ENCODE measurements at regions not wholly inside any gene's neighbourhood (a gene's known extent, or its start where the extent isn't known, plus 50 kb on each side); places are given as distances from the start of the nearest gene placed in this dataset.
"Not testable (repeated sequence)": the region's sequence is repeated elsewhere in the genome, so short reads cannot be mapped to it uniquely, and the experiment has no call there.

DNA sequence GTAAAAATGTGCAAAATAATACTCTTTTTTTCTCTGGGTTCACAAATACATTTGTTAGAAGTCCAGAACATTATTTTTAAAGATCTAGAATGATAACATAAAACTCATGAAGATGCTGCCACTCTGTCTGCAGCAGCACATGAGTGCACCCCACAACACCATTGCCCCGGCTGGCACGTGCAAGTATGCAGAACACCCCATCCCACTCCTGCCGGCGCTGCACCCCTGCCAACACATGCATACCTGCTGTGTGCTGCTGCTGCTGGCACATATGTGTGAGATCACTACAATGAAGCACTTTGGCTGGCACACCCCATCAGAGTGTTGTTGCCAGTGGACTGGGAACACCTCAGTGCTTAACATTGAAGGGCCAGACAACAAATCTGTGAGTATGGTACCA lies 129.1 kb downstream of the CCT8L2 start:
- DNase-seq (ENCODE audit: low read depth in 6 of 9, low spot score in 9 of 9) = not testable (repeated sequence)
- 91% methylated on average over 4 of the region's 4 CpGs for WGBS

DNA sequence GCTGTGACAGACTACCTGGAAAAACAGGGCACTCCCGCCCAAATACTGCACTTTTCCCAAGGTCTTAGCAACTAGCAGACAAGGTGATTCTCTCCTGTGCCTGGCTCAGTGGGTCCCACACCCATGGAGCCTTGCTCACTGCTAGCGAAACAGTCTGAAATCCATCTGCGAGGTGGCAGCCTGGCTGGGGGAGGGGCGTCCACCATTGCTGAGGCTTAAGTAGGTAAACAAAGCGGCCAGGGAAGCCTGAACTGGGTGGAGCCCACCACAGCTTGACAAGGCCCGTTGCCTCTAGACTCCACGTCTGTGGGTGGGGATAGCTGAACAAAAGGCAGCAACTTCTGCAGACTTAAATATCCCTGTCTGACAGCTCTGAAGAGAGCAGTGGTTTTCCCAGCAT lies 145.2 kb downstream of the CCT8L2 start:
- not testable (repeated sequence) for H3K4me1 ChIP-seq (ENCODE audit: control insufficient read depth in 2 of 2, insufficient read depth in 2 of 2, low read length in 2 of 2)

More for the DNA sequence above, 129.1 kb downstream of the CCT8L2 start:
- H3K36me3 ChIP-seq (ENCODE audit: control insufficient read depth in 2 of 2, insufficient read depth in 2 of 2, low read length in 1 of 2); H3K4me3 ChIP-seq (ENCODE audit: low read length in 2 of 2); H3K4me1 ChIP-seq (ENCODE audit: control insufficient read depth in 2 of 2, insufficient read depth in 2 of 2, low read length in 2 of 2); H3K27me3 ChIP-seq (ENCODE audit: control insufficient read depth in 2 of 2, insufficient read depth in 1 of 2, low read length in 1 of 2); H3K27ac ChIP-seq (ENCODE audit: low read depth in 1 of 2, low read length in 1 of 2); H3K9me3 ChIP-seq (ENCODE audit: control insufficient read depth in 2 of 2, insufficient read depth in 1 of 2, low read length in 1 of 2): not testable (repeated sequence)

GRCh38 chr22:16446755-16447440 lies 145.7 kb downstream of the CCT8L2 start:
- not testable (repeated sequence) for H3K27me3 ChIP-seq (ENCODE audit: control insufficient read depth in 2 of 2, insufficient read depth in 1 of 2, low read length in 1 of 2); H3K9me3 ChIP-seq (ENCODE audit: control insufficient read depth in 2 of 2, insufficient read depth in 1 of 2, low read length in 1 of 2); H3K4me1 ChIP-seq (ENCODE audit: control insufficient read depth in 2 of 2, insufficient read depth in 2 of 2, low read length in 2 of 2); H3K27ac ChIP-seq (ENCODE audit: low read depth in 1 of 2, low read length in 1 of 2); H3K4me3 ChIP-seq (ENCODE audit: low read length in 2 of 2); DNase-seq (ENCODE audit: low read depth in 6 of 9, low spot score in 9 of 9); H3K36me3 ChIP-seq (ENCODE audit: control insufficient read depth in 2 of 2, insufficient read depth in 2 of 2, low read length in 1 of 2)
- WGBS = 75% methylated on average over 6 of the region's 6 CpGs

More for the DNA sequence above, 145.2 kb downstream of the CCT8L2 start:
- H3K9me3 ChIP-seq (ENCODE audit: control insufficient read depth in 2 of 2, insufficient read depth in 1 of 2, low read length in 1 of 2); H3K27ac ChIP-seq (ENCODE audit: low read depth in 1 of 2, low read length in 1 of 2); H3K27me3 ChIP-seq (ENCODE audit: control insufficient read depth in 2 of 2, insufficient read depth in 1 of 2, low read length in 1 of 2); H3K36me3 ChIP-seq (ENCODE audit: control insufficient read depth in 2 of 2, insufficient read depth in 2 of 2, low read length in 1 of 2); H3K4me3 ChIP-seq (ENCODE audit: low read length in 2 of 2); DNase-seq (ENCODE audit: low read depth in 6 of 9, low spot score in 9 of 9): not testable (repeated sequence)
- 66% methylated on average over 7 of the region's 7 CpGs for WGBS

- H3K9me3 ChIP-seq (ENCODE audit: control insufficient read depth in 2 of 2, insufficient read depth in 1 of 2, low read length in 1 of 2); H3K4me3 ChIP-seq (ENCODE audit: low read length in 2 of 2); H3K27ac ChIP-seq (ENCODE audit: low read depth in 1 of 2, low read length in 1 of 2); H3K27me3 ChIP-seq (ENCODE audit: control insufficient read depth in 2 of 2, insufficient read depth in 1 of 2, low read length in 1 of 2); H3K36me3 ChIP-seq (ENCODE audit: control insufficient read depth in 2 of 2, insufficient read depth in 2 of 2, low read length in 1 of 2); DNase-seq (ENCODE audit: low read depth in 6 of 9, low spot score in 9 of 9); H3K4me1 ChIP-seq (ENCODE audit: control insufficient read depth in 2 of 2, insufficient read depth in 2 of 2, low read length in 2 of 2): not testable (repeated sequence)
- 16% methylated on average over 1 of the region's 1 CpG for WGBS
These were observed 151.6 kb downstream of the CCT8L2 start for GRCh38 chr22:16441014-16441413.

DNA sequence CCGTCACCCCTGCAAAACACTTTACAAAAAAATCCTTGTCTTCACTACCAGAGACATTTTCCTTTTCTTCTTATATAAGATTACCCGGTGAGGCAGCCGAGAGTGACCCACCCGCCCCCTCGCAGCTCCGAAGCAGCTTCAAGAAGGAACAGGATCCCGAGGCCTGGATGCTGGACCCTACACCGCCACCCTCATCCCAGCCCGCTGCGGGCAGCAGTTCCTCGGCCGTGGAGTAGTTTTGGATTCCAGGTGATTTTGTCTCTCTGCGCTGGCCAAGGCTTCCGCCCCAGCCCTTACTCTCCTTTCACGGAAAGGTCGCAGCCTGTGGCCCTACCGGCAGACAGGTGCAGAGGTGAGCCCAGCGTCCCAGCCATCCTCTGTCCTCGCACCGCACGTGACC lies 169.1 kb downstream of the CCT8L2 start:
- not testable (repeated sequence) for H3K9me3 ChIP-seq (ENCODE audit: control insufficient read depth in 2 of 2, insufficient read depth in 1 of 2, low read length in 1 of 2); DNase-seq (ENCODE audit: low read depth in 6 of 9, low spot score in 9 of 9); H3K4me1 ChIP-seq (ENCODE audit: control insufficient read depth in 2 of 2, insufficient read depth in 2 of 2, low read length in 2 of 2); H3K4me3 ChIP-seq (ENCODE audit: low read length in 2 of 2); H3K27ac ChIP-seq (ENCODE audit: low read depth in 1 of 2, low read length in 1 of 2); H3K27me3 ChIP-seq (ENCODE audit: control insufficient read depth in 2 of 2, insufficient read depth in 1 of 2, low read length in 1 of 2); H3K36me3 ChIP-seq (ENCODE audit: control insufficient read depth in 2 of 2, insufficient read depth in 2 of 2, low read length in 1 of 2)
- 87% methylated on average over 21 of the region's 21 CpGs for WGBS

- DNase-seq (ENCODE audit: low read depth in 6 of 9, low spot score in 9 of 9); H3K27me3 ChIP-seq (ENCODE audit: control insufficient read depth in 2 of 2, insufficient read depth in 1 of 2, low read length in 1 of 2); H3K4me3 ChIP-seq (ENCODE audit: low read length in 2 of 2); H3K36me3 ChIP-seq (ENCODE audit: control insufficient read depth in 2 of 2, insufficient read depth in 2 of 2, low read length in 1 of 2); H3K4me1 ChIP-seq (ENCODE audit: control insufficient read depth in 2 of 2, insufficient read depth in 2 of 2, low read length in 2 of 2); H3K27ac ChIP-seq (ENCODE audit: low read depth in 1 of 2, low read length in 1 of 2); H3K9me3 ChIP-seq (ENCODE audit: control insufficient read depth in 2 of 2, insufficient read depth in 1 of 2, low read length in 1 of 2): not testable (repeated sequence)
- 56% methylated on average over 3 of the region's 3 CpGs for WGBS
These were observed 175.1 kb downstream of the CCT8L2 start for GRCh38 chr22:16417498-16417897.

DNA sequence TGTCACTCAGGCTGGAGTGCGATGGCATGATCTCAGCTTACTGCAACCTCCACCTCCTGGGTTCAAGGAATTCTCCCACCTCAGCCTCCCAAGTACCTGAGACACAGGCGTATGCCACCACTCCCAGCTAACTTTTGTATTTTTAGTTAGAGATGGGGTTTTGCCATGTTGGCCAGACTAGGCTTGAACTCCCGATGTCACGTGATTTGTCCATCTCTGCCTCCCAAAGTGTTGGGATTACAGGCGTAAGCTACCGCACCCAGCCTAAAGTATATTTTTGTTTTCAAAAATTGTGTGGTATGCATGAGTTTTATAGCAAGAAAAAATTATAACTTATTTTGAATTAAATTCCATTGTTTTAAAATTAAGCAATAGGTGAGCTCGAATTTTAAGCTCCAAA lies 188.0 kb downstream of the CCT8L2 start:
- H3K9me3 ChIP-seq (ENCODE audit: control insufficient read depth in 2 of 2, insufficient read depth in 1 of 2, low read length in 1 of 2); H3K27ac ChIP-seq (ENCODE audit: low read depth in 1 of 2, low read length in 1 of 2); H3K36me3 ChIP-seq (ENCODE audit: control insufficient read depth in 2 of 2, insufficient read depth in 2 of 2, low read length in 1 of 2); H3K4me1 ChIP-seq (ENCODE audit: control insufficient read depth in 2 of 2, insufficient read depth in 2 of 2, low read length in 2 of 2); H3K27me3 ChIP-seq (ENCODE audit: control insufficient read depth in 2 of 2, insufficient read depth in 1 of 2, low read length in 1 of 2); H3K4me3 ChIP-seq (ENCODE audit: low read length in 2 of 2); DNase-seq (ENCODE audit: low read depth in 6 of 9, low spot score in 9 of 9): not testable (repeated sequence)
- 85% methylated on average over 6 of the region's 7 CpGs for WGBS

DNA sequence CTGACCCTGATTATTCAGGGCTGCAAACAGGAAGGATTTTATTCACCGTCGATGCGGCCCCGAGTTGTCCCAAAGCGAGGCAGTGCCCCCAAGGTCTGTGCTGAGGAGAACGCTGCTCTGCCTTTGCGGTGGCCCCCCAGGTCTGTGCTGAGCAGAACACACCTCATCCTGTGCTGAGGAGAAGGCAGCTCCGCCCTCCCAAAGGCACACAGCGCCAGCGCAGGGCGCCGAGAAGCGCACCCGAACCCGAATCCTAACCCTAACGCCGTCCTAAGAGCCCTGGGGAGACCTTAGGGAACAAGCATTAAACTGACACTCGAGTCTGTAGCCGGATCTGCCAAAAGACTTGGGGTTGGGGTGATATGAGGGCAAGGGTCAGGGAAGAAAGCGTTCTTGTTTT lies 188.9 kb downstream of the CCT8L2 start:
- H3K27ac ChIP-seq (ENCODE audit: low read depth in 1 of 2, low read length in 1 of 2); H3K9me3 ChIP-seq (ENCODE audit: control insufficient read depth in 2 of 2, insufficient read depth in 1 of 2, low read length in 1 of 2); H3K27me3 ChIP-seq (ENCODE audit: control insufficient read depth in 2 of 2, insufficient read depth in 1 of 2, low read length in 1 of 2); H3K4me3 ChIP-seq (ENCODE audit: low read length in 2 of 2); H3K4me1 ChIP-seq (ENCODE audit: control insufficient read depth in 2 of 2, insufficient read depth in 2 of 2, low read length in 2 of 2); DNase-seq (ENCODE audit: low read depth in 6 of 9, low spot score in 9 of 9); H3K36me3 ChIP-seq (ENCODE audit: control insufficient read depth in 2 of 2, insufficient read depth in 2 of 2, low read length in 1 of 2): not testable (repeated sequence)
- 66% methylated on average over 20 of the region's 20 CpGs for WGBS

DNA sequence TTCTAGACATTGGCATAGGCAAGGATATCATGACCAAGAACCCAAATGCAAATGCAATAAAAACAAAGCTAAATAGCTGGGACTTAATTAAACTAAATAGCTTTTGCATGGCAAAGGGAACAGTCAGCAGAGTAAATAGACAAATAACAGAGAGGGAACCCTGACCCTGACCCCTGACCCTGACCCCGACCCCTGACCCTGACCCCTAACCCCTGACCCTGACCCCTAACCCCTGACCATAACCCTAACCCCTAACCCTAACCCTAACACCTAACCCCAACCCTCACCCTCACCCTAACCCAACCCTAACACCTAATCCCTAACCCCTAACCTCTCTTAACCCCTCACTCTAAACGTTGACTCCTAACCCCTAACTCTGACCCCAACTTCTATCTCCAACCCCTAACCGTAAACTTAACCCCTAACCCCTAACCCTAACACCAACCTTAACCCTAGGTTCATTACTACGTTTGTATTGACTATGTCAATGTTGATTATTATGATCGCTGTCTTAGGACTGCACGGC lies 189.7 kb downstream of the CCT8L2 start:
- not testable (repeated sequence) for H3K27me3 ChIP-seq (ENCODE audit: control insufficient read depth in 2 of 2, insufficient read depth in 1 of 2, low read length in 1 of 2); H3K36me3 ChIP-seq (ENCODE audit: control insufficient read depth in 2 of 2, insufficient read depth in 2 of 2, low read length in 1 of 2); H3K4me3 ChIP-seq (ENCODE audit: low read length in 2 of 2); H3K9me3 ChIP-seq (ENCODE audit: control insufficient read depth in 2 of 2, insufficient read depth in 1 of 2, low read length in 1 of 2); DNase-seq (ENCODE audit: low read depth in 6 of 9, low spot score in 9 of 9); H3K4me1 ChIP-seq (ENCODE audit: control insufficient read depth in 2 of 2, insufficient read depth in 2 of 2, low read length in 2 of 2); H3K27ac ChIP-seq (ENCODE audit: low read depth in 1 of 2, low read length in 1 of 2)
- WGBS = 62% methylated on average over 6 of the region's 6 CpGs
